ENCODE measurements at regions not wholly inside any gene's neighbourhood (a gene's known extent, or its start where the extent isn't known, plus 50 kb on each side); places are given as distances from the start of the nearest gene placed in this dataset.

DNA sequence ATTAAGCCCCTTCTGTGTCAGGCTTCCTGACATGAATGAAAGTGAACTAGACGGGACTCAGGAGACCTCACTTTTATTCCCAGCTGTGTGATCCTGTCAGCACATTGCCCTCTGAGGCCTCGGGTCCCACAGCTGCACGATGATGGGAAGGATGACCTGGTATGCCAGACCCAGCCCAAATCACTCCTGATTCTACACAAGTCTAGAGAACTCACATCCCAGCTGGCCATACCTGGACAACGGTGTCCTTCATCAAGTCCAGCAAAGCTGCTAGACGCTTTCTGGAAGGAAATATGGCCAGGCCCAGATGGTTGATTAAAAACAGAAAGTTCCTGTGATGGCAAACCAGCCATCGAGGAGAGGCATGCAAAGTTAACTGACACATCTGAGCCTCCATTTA is 118.0 kb upstream of the FSTL4 start:
- H3K27ac ChIP-seq = no peak overlapping the region
- TF ChIP-seq, protein P1, sequence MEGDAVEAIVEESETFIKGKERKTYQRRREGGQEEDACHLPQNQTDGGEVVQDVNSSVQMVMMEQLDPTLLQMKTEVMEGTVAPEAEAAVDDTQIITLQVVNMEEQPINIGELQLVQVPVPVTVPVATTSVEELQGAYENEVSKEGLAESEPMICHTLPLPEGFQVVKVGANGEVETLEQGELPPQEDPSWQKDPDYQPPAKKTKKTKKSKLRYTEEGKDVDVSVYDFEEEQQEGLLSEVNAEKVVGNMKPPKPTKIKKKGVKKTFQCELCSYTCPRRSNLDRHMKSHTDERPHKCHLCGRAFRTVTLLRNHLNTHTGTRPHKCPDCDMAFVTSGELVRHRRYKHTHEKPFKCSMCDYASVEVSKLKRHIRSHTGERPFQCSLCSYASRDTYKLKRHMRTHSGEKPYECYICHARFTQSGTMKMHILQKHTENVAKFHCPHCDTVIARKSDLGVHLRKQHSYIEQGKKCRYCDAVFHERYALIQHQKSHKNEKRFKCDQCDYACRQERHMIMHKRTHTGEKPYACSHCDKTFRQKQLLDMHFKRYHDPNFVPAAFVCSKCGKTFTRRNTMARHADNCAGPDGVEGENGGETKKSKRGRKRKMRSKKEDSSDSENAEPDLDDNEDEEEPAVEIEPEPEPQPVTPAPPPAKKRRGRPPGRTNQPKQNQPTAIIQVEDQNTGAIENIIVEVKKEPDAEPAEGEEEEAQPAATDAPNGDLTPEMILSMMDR (IDR thresholded peaks at IDR 0.05; ENCODE audit: low read depth, low read length) = no peak
- no peaks in the 10 kb centered on the region for H3K4me1 ChIP-seq (ENCODE audit: low read depth)
- no peaks in the 10 kb centered on the region for H3K36me3 ChIP-seq
- no peaks in the 10 kb centered on the region for H3K9me3 ChIP-seq (ENCODE audit: low read depth)
- H3K4me3 ChIP-seq = no peak overlapping the region
- H3K27me3 ChIP-seq = no peaks in the 10 kb centered on the region
- no peak for DNase-seq (ENCODE audit: low read depth in 1 of 2, low spot score in 1 of 2)

DNA sequence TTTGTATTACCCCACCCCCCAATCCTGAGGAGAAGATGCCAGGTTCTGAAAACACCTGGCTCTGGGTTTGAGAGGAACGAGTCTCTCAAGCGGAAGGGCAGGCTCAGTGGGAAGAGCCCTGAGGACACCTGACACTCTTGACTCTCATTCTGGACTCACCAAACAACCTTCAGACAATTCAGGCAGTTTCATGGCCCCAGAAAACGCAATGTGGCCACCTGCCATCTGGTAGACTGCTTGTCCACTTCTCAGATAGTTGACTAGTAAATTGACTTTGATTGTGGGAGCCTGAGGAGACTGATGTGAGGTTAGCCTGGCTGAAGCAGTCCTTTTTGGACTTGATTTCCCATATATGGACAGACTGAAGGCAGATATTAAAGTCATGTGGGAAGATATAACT is 117.5 kb upstream of the FSTL4 start:
- TF ChIP-seq, protein P1 (IDR thresholded peaks at IDR 0.05; ENCODE audit: low read depth, low read length) = no peak
- no peak overlapping the region for H3K27ac ChIP-seq
- H3K36me3 ChIP-seq = no peaks in the 10 kb centered on the region
- no peak overlapping the region for H3K4me3 ChIP-seq
- no peaks in the 10 kb centered on the region for H3K9me3 ChIP-seq (ENCODE audit: low read depth)
- H3K4me1 ChIP-seq (ENCODE audit: low read depth) = no peaks in the 10 kb centered on the region
- no peaks in the 10 kb centered on the region for H3K27me3 ChIP-seq
- no peak for DNase-seq (ENCODE audit: low read depth in 1 of 2, low spot score in 1 of 2)

DNA sequence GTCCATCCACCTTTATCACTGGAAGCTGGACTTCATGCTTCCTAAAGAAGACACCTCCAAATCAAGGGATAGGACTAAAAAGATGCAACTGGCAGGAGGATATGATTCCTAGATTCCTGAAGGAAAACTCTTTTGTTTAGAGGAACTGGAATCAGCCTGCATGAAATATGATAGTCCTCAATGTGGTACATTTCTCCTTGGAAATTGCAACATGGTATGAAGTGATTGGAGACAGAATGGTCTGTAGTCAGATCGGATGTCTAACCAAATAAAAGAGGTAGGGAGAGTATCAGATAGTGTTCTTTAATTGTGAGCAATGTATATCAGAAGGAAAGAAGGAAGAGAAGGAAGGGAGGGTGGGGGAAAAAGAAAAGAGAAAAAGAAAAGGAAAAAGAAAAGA is 116.1 kb upstream of the FSTL4 start:
- DNase-seq (ENCODE audit: low read depth in 1 of 2, low spot score in 1 of 2) = no peak
- no peak overlapping the region for H3K4me3 ChIP-seq
- no peaks in the 10 kb centered on the region for H3K27me3 ChIP-seq
- TF ChIP-seq, protein P1 (IDR thresholded peaks at IDR 0.05; ENCODE audit: low read depth, low read length) = no peak
- H3K9me3 ChIP-seq (ENCODE audit: low read depth) = no peaks in the 10 kb centered on the region
- no peak overlapping the region for H3K27ac ChIP-seq
- no peaks in the 10 kb centered on the region for H3K4me1 ChIP-seq (ENCODE audit: low read depth)
- H3K36me3 ChIP-seq = no peaks in the 10 kb centered on the region

DNA sequence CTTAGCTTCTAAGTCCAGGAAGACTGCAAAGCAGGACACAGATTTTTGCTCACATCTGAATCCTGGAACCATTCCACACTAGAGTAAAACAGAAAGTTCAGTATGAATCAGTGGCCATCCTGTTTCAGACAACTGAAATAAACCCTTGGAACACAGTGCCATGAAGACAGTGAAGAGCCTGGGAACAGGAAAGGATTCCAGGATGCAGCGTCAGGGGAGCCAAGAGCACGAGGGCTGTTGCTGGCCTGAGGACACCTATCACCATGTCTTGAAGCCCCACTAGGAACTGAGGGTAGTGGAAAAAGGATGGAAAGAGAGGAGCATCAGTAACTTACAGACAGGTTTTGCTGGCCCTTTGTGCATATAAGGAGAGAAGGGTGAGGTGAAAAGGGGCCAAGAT is 115.3 kb upstream of the FSTL4 start:
- no peak for DNase-seq (ENCODE audit: low read depth in 1 of 2, low spot score in 1 of 2)
- TF ChIP-seq, protein P1 (IDR thresholded peaks at IDR 0.05; ENCODE audit: low read depth, low read length) = no peak
- Histone ChIP-seq H3K9me3 (ENCODE audit: low read depth) (no peaks in the 10 kb centered on the region), H3K4me3 (no peak overlapping the region), H3K4me1 (ENCODE audit: low read depth) (no peaks in the 10 kb centered on the region), H3K27me3 (no peaks in the 10 kb centered on the region), H3K36me3 (no peaks in the 10 kb centered on the region), H3K27ac (no peak overlapping the region)

DNA sequence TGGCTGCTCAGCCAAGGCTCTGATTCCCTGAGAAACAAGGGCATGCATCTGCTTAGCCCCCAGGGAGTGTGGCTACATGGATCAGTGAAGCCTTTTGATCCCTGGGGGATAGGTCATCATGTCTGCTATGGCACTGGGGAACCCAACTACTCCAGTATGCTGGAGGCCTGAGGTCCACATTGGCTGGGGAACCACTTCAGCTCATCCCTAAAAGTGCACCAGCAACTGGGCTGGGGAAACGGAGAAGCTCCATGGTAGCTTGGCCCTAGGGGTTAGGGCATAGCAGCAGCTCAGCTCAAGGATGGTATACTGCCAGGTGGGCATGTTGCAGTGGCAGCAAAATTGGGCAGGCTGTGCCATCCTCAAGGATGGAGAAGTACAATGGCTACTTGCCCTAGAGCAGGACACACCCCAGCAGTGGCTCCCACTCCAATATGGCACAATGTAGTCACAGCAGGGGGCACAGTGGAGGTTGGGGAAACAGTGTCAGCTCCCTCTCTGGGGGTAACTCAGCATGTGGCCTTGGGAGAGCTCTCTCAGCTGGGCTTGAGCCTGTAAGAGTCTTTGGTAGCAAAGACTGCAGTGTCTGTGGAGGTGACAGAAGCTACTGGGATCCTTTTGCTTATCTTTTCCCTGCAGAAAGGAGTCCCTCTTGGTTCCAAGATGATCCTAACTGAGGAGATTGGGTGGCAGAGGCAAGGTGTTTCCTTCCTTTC is 111.5 kb upstream of the FSTL4 start:
- H3K27me3 ChIP-seq = no peaks in the 10 kb centered on the region
- TF ChIP-seq, protein P1 (IDR thresholded peaks at IDR 0.05; ENCODE audit: low read depth, low read length) = no peak
- no peaks in the 10 kb centered on the region for H3K36me3 ChIP-seq
- no peak for DNase-seq (ENCODE audit: low read depth in 1 of 2, low spot score in 1 of 2)
- no peak overlapping the region for H3K27ac ChIP-seq
- H3K4me3 ChIP-seq = no peak overlapping the region
- H3K4me1 ChIP-seq (ENCODE audit: low read depth) = no peaks in the 10 kb centered on the region
- no peaks in the 10 kb centered on the region for H3K9me3 ChIP-seq (ENCODE audit: low read depth)
